ENCODE measurements at regions not wholly inside any gene's neighbourhood (a gene's known extent, or its start where the extent isn't known, plus 50 kb on each side); places are given as distances from the start of the nearest gene placed in this dataset.

DNA sequence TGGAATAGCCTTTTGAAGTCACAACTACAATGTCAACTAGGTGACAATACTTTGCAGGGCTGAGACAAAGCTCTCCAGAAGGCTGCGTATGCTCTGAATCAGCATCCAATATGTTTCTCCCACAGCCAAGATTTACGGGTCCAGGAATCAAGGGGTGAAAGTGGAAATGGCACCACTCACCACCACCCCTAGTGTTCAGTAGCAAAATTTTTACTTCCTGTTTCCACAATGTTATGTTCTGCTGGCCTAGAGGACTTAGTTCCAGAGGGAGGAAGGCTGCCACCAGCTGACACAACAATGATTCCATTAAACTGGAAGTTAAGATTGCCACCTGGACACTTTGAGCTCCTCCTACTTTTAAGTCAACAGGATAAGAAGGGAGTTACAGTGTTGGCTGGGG, 68.5 kb upstream of the MPEG1 start:
- Histone ChIP-seq H3K9me3 (ENCODE audit: control insufficient read depth, insufficient read depth, low read depth, low read length) (no peaks in the 10 kb centered on the region), H3K4me1 (ENCODE audit: control insufficient read depth, insufficient read depth, low read length) (no peaks in the 10 kb centered on the region), H3K27me3 (ENCODE audit: control insufficient read depth, insufficient read depth, low read length) (peaks cover 3% of the 10 kb centered on the region; the same call in 1 of the 2 replicates), H3K4me3 (ENCODE audit: low read depth in 2 of 2, low read length in 2 of 2) (no peak overlapping the region), H3K27ac (ENCODE audit: low read length) (no peak overlapping the region), H3K36me3 (ENCODE audit: control insufficient read depth, insufficient read depth, low read length) (no peaks in the 10 kb centered on the region)
- ATAC-seq (no peak), DNase-seq (ENCODE audit: low read depth, low spot score) (no peak)
- in situ Hi-C loops (cut with HindIII; ENCODE audit: low pct_unique_long_range_greater_than_20kb, low sequenced_read_pairs): no loop called here
- BruUV-seq (replicated peaks): no TSS peak
- intact Hi-C loops (cut with micrococcal nuclease; ENCODE audit: unreplicated experiment): no loop called here
- POLR2A ChIA-PET: no interaction called here
- TF ChIP-seq REST (IDR thresholded peaks at IDR 0.05; ENCODE audit: insufficient read depth in 1 of 2, low read depth in 2 of 2, low read length in 1 of 2) (no peak), TCF7L2 (IDR thresholded peaks at IDR 0.05; ENCODE audit: low read depth, low read length) (no peak), POLR2AphosphoS5 (IDR thresholded peaks at IDR 0.05; ENCODE audit: low read depth, low read length) (no peak), SIN3A (IDR thresholded peaks at IDR 0.05; ENCODE audit: borderline replicate concordance, insufficient read depth, low read depth, low read length) (no peak)
- TF ChIP-seq, protein P1, sequence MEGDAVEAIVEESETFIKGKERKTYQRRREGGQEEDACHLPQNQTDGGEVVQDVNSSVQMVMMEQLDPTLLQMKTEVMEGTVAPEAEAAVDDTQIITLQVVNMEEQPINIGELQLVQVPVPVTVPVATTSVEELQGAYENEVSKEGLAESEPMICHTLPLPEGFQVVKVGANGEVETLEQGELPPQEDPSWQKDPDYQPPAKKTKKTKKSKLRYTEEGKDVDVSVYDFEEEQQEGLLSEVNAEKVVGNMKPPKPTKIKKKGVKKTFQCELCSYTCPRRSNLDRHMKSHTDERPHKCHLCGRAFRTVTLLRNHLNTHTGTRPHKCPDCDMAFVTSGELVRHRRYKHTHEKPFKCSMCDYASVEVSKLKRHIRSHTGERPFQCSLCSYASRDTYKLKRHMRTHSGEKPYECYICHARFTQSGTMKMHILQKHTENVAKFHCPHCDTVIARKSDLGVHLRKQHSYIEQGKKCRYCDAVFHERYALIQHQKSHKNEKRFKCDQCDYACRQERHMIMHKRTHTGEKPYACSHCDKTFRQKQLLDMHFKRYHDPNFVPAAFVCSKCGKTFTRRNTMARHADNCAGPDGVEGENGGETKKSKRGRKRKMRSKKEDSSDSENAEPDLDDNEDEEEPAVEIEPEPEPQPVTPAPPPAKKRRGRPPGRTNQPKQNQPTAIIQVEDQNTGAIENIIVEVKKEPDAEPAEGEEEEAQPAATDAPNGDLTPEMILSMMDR (IDR thresholded peaks at IDR 0.05): no peak
- CTCF ChIA-PET: no interaction called here

GRCh38 chr11:59273373-59273841, 60.7 kb upstream of the MPEG1 start:
- H3K4me3 ChIP-seq (ENCODE audit: low read depth in 2 of 2, low read length in 2 of 2): no peak overlapping the region
- H3K4me1 ChIP-seq (ENCODE audit: control insufficient read depth, insufficient read depth, low read length): no peaks in the 10 kb centered on the region
- intact Hi-C loops (cut with micrococcal nuclease; ENCODE audit: unreplicated experiment): no loop called here
- DNase-seq (ENCODE audit: low read depth, low spot score) (no peak), ATAC-seq (no peak)
- no peaks in the 10 kb centered on the region for H3K36me3 ChIP-seq (ENCODE audit: control insufficient read depth, insufficient read depth, low read length)
- H3K27ac ChIP-seq (ENCODE audit: low read length): no peak overlapping the region
- H3K9me3 ChIP-seq (ENCODE audit: control insufficient read depth, insufficient read depth, low read depth, low read length): no peaks in the 10 kb centered on the region
- in situ Hi-C loops (cut with HindIII; ENCODE audit: low pct_unique_long_range_greater_than_20kb, low sequenced_read_pairs): no loop called here
- no peaks in the 10 kb centered on the region for H3K27me3 ChIP-seq (ENCODE audit: control insufficient read depth, insufficient read depth, low read length)
- BruUV-seq (replicated peaks): no TSS peak
- TF ChIP-seq, protein P1 (IDR thresholded peaks at IDR 0.05): no peak
- TF ChIP-seq TCF7L2 (IDR thresholded peaks at IDR 0.05; ENCODE audit: low read depth, low read length) (no peak), REST (IDR thresholded peaks at IDR 0.05; ENCODE audit: insufficient read depth in 1 of 2, low read depth in 2 of 2, low read length in 1 of 2) (no peak), SIN3A (IDR thresholded peaks at IDR 0.05; ENCODE audit: borderline replicate concordance, insufficient read depth, low read depth, low read length) (no peak), POLR2AphosphoS5 (IDR thresholded peaks at IDR 0.05; ENCODE audit: low read depth, low read length) (no peak)
- ChIA-PET POLR2A (no interaction called here), CTCF (no interaction called here)
